ENCODE measurements at regions not wholly inside any gene's neighbourhood (a gene's known extent, or its start where the extent isn't known, plus 50 kb on each side); places are given as distances from the start of the nearest gene placed in this dataset.

GRCh38 chr5:17794201-17794600 lies 159.9 kb downstream of the TAF11L14 start:
- Histone ChIP-seq H3K27me3 (ENCODE audit: control insufficient read depth, insufficient read depth, low read length) (no peaks in the 10 kb centered on the region), H3K36me3 (ENCODE audit: control insufficient read depth, insufficient read depth, low read length) (no peaks in the 10 kb centered on the region), H3K4me3 (ENCODE audit: low read depth, low read length) (no peak overlapping the region)
- TF ChIP-seq, protein P1, sequence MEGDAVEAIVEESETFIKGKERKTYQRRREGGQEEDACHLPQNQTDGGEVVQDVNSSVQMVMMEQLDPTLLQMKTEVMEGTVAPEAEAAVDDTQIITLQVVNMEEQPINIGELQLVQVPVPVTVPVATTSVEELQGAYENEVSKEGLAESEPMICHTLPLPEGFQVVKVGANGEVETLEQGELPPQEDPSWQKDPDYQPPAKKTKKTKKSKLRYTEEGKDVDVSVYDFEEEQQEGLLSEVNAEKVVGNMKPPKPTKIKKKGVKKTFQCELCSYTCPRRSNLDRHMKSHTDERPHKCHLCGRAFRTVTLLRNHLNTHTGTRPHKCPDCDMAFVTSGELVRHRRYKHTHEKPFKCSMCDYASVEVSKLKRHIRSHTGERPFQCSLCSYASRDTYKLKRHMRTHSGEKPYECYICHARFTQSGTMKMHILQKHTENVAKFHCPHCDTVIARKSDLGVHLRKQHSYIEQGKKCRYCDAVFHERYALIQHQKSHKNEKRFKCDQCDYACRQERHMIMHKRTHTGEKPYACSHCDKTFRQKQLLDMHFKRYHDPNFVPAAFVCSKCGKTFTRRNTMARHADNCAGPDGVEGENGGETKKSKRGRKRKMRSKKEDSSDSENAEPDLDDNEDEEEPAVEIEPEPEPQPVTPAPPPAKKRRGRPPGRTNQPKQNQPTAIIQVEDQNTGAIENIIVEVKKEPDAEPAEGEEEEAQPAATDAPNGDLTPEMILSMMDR (IDR thresholded peaks at IDR 0.05; ENCODE audit: insufficient read depth, low read length, poor library complexity, severe bottlenecking) = no peak
- DNase-seq (ENCODE audit: low read depth) = no peak

DNA sequence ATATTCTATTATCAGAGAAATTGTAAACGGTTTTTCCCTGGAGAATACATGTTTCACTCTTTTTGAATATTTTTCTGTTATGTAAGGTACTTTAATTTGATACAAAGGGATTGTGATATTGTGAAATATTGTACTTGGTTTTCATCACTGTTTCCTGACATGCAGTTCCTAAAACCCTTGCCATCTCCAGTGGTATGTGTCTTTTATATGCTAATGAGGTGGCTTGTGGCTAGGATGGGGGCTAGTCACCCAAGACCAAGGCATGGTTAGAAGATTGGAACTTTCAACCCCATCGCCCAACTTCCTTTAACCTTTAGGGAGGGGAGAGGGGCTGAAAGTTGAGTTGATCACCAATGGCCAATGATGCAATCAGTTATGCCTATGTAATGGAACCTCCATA lies 160.6 kb downstream of the TAF11L14 start:
- H3K36me3 ChIP-seq (ENCODE audit: control insufficient read depth, insufficient read depth, low read length) = no peaks in the 10 kb centered on the region
- H3K27me3 ChIP-seq (ENCODE audit: control insufficient read depth, insufficient read depth, low read length) = no peaks in the 10 kb centered on the region
- TF ChIP-seq, protein P1 (IDR thresholded peaks at IDR 0.05; ENCODE audit: insufficient read depth, low read length, poor library complexity, severe bottlenecking) = no peak
- no peak for DNase-seq (ENCODE audit: low read depth)
- no peak overlapping the region for H3K4me3 ChIP-seq (ENCODE audit: low read depth, low read length)

DNA sequence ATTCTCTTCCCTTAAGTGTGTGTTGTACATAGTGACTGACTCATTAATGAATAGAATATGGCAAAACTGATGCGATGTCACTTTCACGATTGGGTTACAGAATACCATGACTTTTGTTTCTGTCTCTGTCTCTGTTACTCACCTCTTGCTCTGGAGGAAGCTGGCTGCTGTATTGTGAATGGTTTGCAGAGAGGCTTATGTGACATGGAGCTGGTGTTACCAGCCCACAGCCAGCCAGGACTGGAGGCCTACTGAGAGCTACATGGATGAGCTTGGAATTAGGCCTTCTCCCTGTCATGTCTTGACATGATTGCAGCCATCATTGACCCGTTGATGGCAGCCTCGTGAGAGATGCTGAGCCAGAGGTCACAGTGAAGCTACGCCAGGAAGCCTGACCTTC lies 161.9 kb downstream of the TAF11L14 start:
- H3K4me3 ChIP-seq (ENCODE audit: low read depth, low read length) = no peak overlapping the region
- no peak for DNase-seq (ENCODE audit: low read depth)
- H3K27me3 ChIP-seq (ENCODE audit: control insufficient read depth, insufficient read depth, low read length) = no peaks in the 10 kb centered on the region
- TF ChIP-seq, protein P1 (IDR thresholded peaks at IDR 0.05; ENCODE audit: insufficient read depth, low read length, poor library complexity, severe bottlenecking) = no peak
- no peaks in the 10 kb centered on the region for H3K36me3 ChIP-seq (ENCODE audit: control insufficient read depth, insufficient read depth, low read length)

DNA sequence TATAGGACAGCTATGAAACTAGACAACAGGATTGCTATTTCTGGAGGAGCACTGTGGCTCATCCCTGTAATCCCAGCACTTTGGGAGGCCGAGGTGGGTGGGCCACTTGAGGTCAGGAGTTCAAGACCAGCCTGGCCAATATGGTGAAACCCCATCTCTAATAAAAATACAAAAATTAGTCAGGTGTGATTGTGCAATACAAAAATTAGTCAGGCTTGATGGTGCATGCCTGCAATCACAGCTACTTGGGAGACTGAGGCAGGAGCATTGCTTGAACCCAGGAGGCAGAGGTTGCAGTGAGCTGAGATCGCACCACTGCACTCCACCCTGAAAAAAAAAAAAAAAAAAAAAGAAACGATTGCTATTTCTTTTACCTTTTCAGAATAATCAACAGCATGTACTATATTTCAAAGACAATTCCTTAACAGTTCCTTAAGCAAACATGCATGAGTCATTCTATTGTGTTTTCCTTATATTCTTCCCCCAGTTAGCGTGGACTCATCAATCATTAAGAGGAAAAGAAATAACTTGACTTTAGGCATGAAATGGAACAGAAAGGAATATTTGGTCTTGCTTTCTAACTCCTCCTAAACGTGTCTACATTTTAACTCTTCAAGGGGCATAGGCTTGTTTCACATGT lies 162.6 kb downstream of the TAF11L14 start:
- Histone ChIP-seq H3K27me3 (ENCODE audit: control insufficient read depth, insufficient read depth, low read length) (no peaks in the 10 kb centered on the region), H3K4me3 (ENCODE audit: low read depth, low read length) (no peak overlapping the region), H3K36me3 (ENCODE audit: control insufficient read depth, insufficient read depth, low read length) (no peaks in the 10 kb centered on the region)
- peak; percentile 12 for DNase-seq (ENCODE audit: low read depth)
- TF ChIP-seq, protein P1 (IDR thresholded peaks at IDR 0.05; ENCODE audit: insufficient read depth, low read length, poor library complexity, severe bottlenecking) = no peak

DNA sequence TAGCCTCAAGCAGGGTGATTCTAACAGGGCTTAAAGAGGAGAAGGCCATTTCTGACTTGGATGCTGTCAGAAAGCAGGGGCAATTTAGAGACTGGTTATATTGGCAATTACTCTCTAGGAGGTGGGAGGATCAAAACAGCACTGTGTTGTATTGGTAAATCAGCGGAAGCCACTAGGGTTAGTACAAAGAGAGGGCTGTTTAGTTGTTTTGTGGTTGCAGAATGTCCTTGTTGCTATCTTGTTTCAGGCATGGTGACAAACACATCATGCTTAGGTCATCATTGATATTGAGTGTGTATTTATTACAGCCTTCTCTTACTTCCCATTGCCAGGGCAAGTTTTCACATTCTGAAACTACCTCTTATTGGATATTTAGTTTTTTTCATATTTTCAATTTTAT lies 165.3 kb downstream of the TAF11L14 start:
- no peak for DNase-seq (ENCODE audit: low read depth)
- no peak overlapping the region for H3K4me3 ChIP-seq (ENCODE audit: low read depth, low read length)
- H3K27me3 ChIP-seq (ENCODE audit: control insufficient read depth, insufficient read depth, low read length) = no peaks in the 10 kb centered on the region
- TF ChIP-seq, protein P1 (IDR thresholded peaks at IDR 0.05; ENCODE audit: insufficient read depth, low read length, poor library complexity, severe bottlenecking) = no peak
- no peaks in the 10 kb centered on the region for H3K36me3 ChIP-seq (ENCODE audit: control insufficient read depth, insufficient read depth, low read length)

DNA sequence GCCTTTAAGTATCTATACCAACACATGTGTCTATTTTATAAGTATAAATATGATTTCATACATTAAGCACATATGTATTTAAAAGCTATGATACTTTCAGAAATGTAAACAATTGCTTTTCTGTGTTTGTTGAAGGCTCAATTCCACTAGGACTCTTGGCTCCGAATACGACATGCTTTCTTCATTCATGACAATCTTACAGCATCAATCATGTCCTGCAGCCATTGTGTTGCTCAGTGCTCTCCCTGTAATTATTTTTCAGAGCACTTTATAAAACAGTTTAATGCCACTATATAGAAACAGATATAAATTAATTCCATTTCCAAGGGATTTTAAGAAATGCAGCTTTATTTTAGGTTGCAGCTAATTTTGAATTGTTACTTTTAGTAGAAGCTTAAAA lies 167.3 kb downstream of the TAF11L14 start:
- Histone ChIP-seq H3K27me3 (ENCODE audit: control insufficient read depth, insufficient read depth, low read length) (no peaks in the 10 kb centered on the region), H3K36me3 (ENCODE audit: control insufficient read depth, insufficient read depth, low read length) (no peaks in the 10 kb centered on the region), H3K4me3 (ENCODE audit: low read depth, low read length) (no peak overlapping the region)
- no peak for DNase-seq (ENCODE audit: low read depth)
- TF ChIP-seq, protein P1 (IDR thresholded peaks at IDR 0.05; ENCODE audit: insufficient read depth, low read length, poor library complexity, severe bottlenecking) = no peak

Measured in kidney epithelial cell (primary cell).